ENCODE measurements at regions not wholly inside any gene's neighbourhood (a gene's known extent, or its start where the extent isn't known, plus 50 kb on each side); places are given as distances from the start of the nearest gene placed in this dataset.

- TF ChIP-seq CTCF (IDR thresholded peaks at IDR 0.05) (no peak), POLR2A (IDR thresholded peaks at IDR 0.05) (no peak)
Observed at GRCh38 chr11:79663017-79663416, 222.2 kb upstream of the TENM4 start.

Data from Peyer's patch (tissue), 4 donors.